Osteocyte (in vitro differentiated cells): ENCODE measurements at regions not wholly inside any gene's neighbourhood (a gene's known extent, or its start where the extent isn't known, plus 50 kb on each side); places are given as distances from the start of the nearest gene placed in this dataset.
A peak's percentile ranks its signal among the peaks of the same experiment; 100 is the strongest.

Experiments used
- DNase-seq: peaks from one replicate; pipeline ENCODE4 v3.0.0; 2021; ENCODE audit warnings: mixed read lengths; ENCODE audit not compliant: unreplicated experiment; ENCODE audit errors: extremely low spot score
- H3K27ac Mint-ChIP-seq: one replicate; pipeline ENCODE4 v1.8.0; 2021; ENCODE audit warnings: mild to moderate bottlenecking, mixed read lengths; ENCODE audit not compliant: unreplicated experiment
- H3K27me3 Mint-ChIP-seq: one replicate; pipeline ENCODE4 v1.8.0; 2021; ENCODE audit warnings: mixed read lengths; ENCODE audit not compliant: unreplicated experiment
- H3K36me3 Mint-ChIP-seq: one replicate; pipeline ENCODE4 v1.8.0; 2021; ENCODE audit warnings: mixed read lengths; ENCODE audit not compliant: unreplicated experiment
- H3K4me1 Mint-ChIP-seq: one replicate; pipeline ENCODE4 v1.8.0; 2021; ENCODE audit warnings: mixed read lengths; ENCODE audit not compliant: unreplicated experiment
- H3K4me3 Mint-ChIP-seq: one replicate; pipeline ENCODE4 v1.8.0; 2021; ENCODE audit warnings: mild to moderate bottlenecking, moderate library complexity, mixed read lengths; ENCODE audit not compliant: unreplicated experiment
- H3K9me3 Mint-ChIP-seq: one replicate; pipeline ENCODE4 v1.8.0; 2021; ENCODE audit warnings: mixed read lengths; ENCODE audit not compliant: unreplicated experiment
- CTCF ChIP-seq: fragments of 200-600 bp; sonication (generic); IDR thresholded peaks from 2 replicates; pipeline ENCODE4 v1.5.0; 2021; ENCODE audit warnings: antibody characterized with exemption, mild to moderate bottlenecking, moderate library complexity

GRCh38 chr18:48459465-48459864 is 50.3 kb upstream of the ZBTB7C start:
- Mint-ChIP-seq H3K4me1 (peaks cover 14% of the 10 kb centered on the region), H3K27ac (no peak overlapping the region), H3K4me3 (no peak overlapping the region), H3K36me3 (no peaks in the 10 kb centered on the region), H3K9me3 (no peaks in the 10 kb centered on the region), H3K27me3 (no peaks in the 10 kb centered on the region)
- DNase-seq, result peak; percentile 1
- no peak for TF ChIP-seq CTCF

- Mint-ChIP-seq H3K9me3 (no peaks in the 10 kb centered on the region), H3K4me1 (peaks cover 18% of the 10 kb centered on the region), H3K4me3 (no peak overlapping the region), H3K27ac (no peak overlapping the region), H3K36me3 (no peaks in the 10 kb centered on the region), H3K27me3 (no peaks in the 10 kb centered on the region)
- peak; percentile 0 for DNase-seq
- no peak for TF ChIP-seq CTCF
Measured at GRCh38 chr18:48459016-48459415, 49.8 kb upstream of the ZBTB7C start.
